Central memory CD8-positive, alpha-beta T cell (primary cell): ENCODE measurements at regions not wholly inside any gene's neighbourhood (a gene's known extent, or its start where the extent isn't known, plus 50 kb on each side); places are given as distances from the start of the nearest gene placed in this dataset.

Source experiments
- ATAC-seq: fragments of 150-1000 bp; cut with Tn5 transposase; replicated peaks from 2 replicates; pipeline ENCODE4 v1.10.0; 2022; ENCODE audit warnings: mild to moderate bottlenecking, moderate FRiP score, moderate number of reproducible peaks; ENCODE audit not compliant: poor library complexity, severe bottlenecking; ENCODE audit errors: extremely low read depth
- DNase-seq, 2 donors: peaks; one replicate each; pipeline ENCODE4 v3.0.0; 2021; ENCODE audit warnings: low spot score in 2 of 2
- H3K27ac Mint-ChIP-seq: one replicate; pipeline ENCODE4 v1.8.0; 2022; ENCODE audit warnings: low read depth, mild to moderate bottlenecking, moderate library complexity, mixed read lengths
- H3K27me3 Mint-ChIP-seq: one replicate; pipeline ENCODE4 v1.8.0; 2022; ENCODE audit warnings: mixed read lengths
- H3K36me3 Mint-ChIP-seq: one replicate; pipeline ENCODE4 v1.8.0; 2022; ENCODE audit warnings: mild to moderate bottlenecking, moderate library complexity, mixed read lengths; ENCODE audit not compliant: insufficient read depth
- H3K4me1 Mint-ChIP-seq: one replicate; pipeline ENCODE4 v1.8.0; 2022; ENCODE audit warnings: mixed read lengths
- H3K4me3 Mint-ChIP-seq: one replicate; pipeline ENCODE4 v1.8.0; 2022; ENCODE audit warnings: mild to moderate bottlenecking, moderate library complexity, mixed read lengths
- H3K9me3 Mint-ChIP-seq: one replicate; pipeline ENCODE4 v1.8.0; 2022; ENCODE audit warnings: mixed read lengths

DNA sequence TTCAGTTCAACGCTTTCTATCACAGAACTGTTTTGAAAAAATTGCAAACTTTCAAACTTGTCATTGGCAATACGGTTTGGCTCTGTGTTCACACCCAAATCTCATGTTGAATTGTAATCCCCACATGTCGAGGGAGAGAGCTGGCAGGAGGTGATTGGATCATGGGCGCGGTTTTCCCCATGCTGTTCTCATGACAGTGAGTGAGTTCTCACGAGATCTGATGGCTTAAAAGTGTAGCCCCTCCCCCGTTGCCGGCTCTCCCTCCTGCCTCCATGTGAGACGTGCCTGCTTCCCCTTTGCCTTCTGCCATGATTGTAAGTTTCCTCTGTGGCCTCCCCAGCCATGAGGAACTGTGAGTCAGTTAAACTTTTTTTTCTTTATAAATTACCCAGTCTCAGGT, 1144.0 kb downstream of the BRD1 start:
- Mint-ChIP-seq H3K27me3 (no peaks in the 10 kb centered on the region), H3K4me1 (no peaks in the 10 kb centered on the region), H3K27ac (no peak overlapping the region), H3K4me3 (no peak overlapping the region), H3K36me3 (peaks cover 2% of the 10 kb centered on the region), H3K9me3 (no peaks in the 10 kb centered on the region)
- ATAC-seq (no peak), DNase-seq (no peak)

- Mint-ChIP-seq H3K36me3 (peaks cover 2% of the 10 kb centered on the region), H3K4me1 (no peaks in the 10 kb centered on the region), H3K9me3 (no peaks in the 10 kb centered on the region), H3K27me3 (no peaks in the 10 kb centered on the region), H3K27ac (no peak overlapping the region), H3K4me3 (no peak overlapping the region)
- DNase-seq (no peak), ATAC-seq (no peak)
These were observed 1145.2 kb downstream of the BRD1 start for GRCh38 chr22:48682504-48682903.

DNA sequence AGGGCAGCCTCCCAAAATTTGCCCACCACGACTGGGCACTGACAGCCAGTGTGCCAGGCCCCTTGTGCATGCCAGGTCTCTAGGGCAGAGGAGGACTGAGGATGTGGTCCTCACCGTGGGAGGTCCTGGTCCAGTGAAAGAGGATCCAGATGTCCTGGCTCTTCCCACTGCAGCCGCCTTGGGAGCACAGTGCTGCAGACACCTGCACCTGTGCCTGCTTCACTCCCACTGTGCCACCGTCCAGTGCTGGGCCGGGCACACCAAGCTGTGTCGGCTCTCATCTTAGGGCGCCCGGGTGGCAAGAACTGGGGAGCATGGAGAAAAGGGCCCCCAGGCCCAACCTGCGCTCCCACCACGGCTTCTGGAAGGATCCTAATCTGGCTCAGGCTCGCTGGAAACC, 1147.1 kb downstream of the BRD1 start:
- Mint-ChIP-seq H3K4me1 (no peaks in the 10 kb centered on the region), H3K4me3 (no peak overlapping the region), H3K9me3 (no peaks in the 10 kb centered on the region), H3K36me3 (peaks cover 2% of the 10 kb centered on the region), H3K27me3 (no peaks in the 10 kb centered on the region), H3K27ac (no peak overlapping the region)
- ATAC-seq, result no peak
- DNase-seq, result no peak

DNA sequence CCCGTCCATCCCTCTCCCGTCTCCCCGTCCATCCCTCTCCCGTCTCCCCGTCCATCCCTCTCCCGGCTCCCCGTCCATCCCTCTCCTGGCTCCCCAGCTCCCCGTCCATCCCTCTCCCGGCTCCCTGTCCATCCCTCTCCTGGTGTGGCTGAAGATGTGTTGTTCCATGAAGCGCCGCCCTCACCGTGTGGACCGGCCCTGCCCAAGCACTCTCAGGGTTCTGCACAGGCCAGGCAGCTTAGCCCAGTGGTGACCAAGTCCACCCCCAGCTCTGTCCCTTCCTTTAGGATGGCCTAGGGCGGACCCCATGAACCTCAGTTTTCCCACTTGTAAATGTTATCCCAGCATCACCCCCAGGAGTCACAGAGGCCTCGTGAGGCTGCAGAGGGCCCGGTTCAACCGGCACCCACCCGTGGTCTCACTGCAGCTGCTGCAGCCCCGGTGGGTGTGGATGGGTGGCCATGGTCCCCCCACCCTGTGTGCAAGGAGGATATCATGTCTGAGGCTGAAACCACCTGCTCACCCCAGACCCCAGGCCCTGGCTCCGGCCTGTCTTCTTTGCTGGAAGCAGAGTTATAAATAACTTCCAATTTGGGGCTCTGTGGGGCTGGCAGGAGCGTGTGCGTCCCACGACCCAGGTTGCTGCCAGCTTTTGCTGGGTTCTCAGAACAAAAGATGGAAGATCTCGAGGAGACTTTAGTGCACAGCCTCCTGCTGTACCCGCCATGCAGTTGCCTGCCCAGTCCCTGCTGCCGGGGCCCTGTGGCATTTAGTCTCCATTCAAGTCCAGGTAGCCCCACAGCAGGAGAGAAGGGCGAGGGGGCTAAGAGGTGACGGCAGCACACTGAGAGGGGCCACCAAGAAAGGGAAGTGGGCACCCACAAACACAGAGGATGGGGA, 1147.8 kb downstream of the BRD1 start:
- DNase-seq (no peak), ATAC-seq (no peak)
- Mint-ChIP-seq H3K27ac (peak overlapping the region; percentile 51), H3K27me3 (no peaks in the 10 kb centered on the region), H3K9me3 (no peaks in the 10 kb centered on the region), H3K4me3 (no peak overlapping the region), H3K36me3 (no peaks in the 10 kb centered on the region), H3K4me1 (no peaks in the 10 kb centered on the region)

DNA sequence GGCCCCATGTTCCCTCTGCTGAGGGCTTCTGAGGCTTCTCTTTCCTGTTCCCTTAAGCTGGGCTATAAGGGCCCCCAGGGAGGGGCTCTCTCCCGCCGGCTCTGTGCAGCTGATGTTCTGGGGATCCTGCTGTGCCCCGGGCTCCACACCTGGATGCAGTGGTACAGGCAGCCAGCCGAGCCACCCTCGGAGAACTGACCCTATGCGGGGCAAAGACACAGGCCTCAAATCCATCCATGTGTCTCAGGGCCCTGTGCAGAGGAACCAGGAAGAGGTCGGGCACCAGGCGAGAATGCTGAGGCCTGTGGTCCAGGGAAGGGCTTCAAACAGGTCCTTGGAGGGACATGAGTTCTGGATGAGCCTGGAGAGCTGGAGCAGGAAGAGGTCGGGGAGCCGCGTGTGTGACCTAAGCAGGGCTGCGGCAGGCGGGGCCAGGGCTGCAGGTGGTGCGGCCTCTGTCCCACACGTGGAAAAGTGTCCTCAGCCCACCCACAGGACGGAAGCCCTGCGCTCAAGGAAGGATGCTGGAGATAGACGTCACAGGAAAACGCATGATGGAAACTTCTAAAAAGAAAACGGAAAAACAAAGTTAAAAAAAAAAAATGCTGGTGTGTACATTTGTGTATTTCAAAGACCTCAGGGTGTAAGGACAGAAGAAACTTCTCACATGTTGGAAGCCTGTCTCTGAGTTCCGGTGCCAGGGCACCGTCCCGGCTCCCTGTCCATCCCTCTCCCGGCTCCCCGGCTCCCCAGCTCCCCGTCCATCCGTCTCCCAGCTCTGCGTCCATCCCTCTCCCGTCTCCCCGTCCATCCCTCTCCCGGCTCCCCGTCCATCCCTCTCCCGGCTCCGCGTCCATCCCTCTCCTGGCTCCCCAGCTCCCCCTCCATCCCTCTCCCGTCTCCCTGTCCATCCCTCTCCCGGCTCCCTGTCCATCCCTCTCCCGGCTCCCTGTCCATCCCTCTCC, 1149.2 kb downstream of the BRD1 start:
- Mint-ChIP-seq H3K4me3 (no peak overlapping the region), H3K27ac (no peak overlapping the region), H3K9me3 (no peaks in the 10 kb centered on the region), H3K4me1 (no peaks in the 10 kb centered on the region), H3K36me3 (no peaks in the 10 kb centered on the region), H3K27me3 (no peaks in the 10 kb centered on the region)
- DNase-seq (no peak), ATAC-seq (no peak)

DNA sequence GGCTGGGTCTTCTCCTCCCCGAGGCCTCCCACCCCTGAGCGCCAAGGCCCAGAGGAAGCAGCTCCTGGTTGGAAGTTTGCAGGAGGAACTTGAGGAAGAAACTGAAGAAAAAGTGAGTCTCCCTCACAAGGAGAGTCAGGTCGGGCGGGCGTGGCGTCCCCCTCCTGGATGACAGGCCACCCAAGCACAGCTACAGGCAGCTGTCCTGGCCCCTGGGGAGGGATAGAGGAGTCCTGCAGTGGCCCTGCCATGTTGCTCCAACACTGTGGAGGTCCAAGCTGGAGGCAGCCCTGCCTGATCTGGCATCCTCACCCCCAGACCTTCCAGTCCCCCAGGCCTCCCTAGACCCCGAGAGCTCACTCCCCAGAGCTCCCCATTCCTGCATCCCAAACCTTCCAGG, 1150.1 kb downstream of the BRD1 start:
- DNase-seq (no peak), ATAC-seq (no peak)
- Mint-ChIP-seq H3K9me3 (no peaks in the 10 kb centered on the region), H3K27ac (no peak overlapping the region), H3K4me3 (no peak overlapping the region), H3K27me3 (no peaks in the 10 kb centered on the region), H3K4me1 (no peaks in the 10 kb centered on the region), H3K36me3 (no peaks in the 10 kb centered on the region)

DNA sequence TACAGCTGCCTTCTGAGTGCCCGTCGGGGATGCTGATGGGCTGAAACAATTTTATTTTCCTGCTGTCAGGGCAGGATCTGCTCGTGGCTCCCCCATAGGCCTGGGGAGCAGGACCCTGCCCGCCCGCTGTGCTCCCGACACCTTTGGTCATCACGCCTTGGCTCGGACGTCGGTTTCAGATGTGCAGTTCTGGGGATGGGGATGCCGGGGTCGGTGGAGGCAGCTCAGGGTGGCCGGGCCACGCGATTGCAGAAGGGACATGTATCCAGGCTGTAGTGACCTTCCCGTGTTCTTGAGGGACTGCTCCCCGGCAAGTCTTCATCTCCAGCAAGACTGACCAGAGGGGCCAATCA, 1150.5 kb downstream of the BRD1 start:
- DNase-seq (no peak), ATAC-seq (no peak)
- H3K4me1 Mint-ChIP-seq, result no peaks in the 10 kb centered on the region
- no peaks in the 10 kb centered on the region for H3K36me3 Mint-ChIP-seq
- no peaks in the 10 kb centered on the region for H3K9me3 Mint-ChIP-seq
- no peak overlapping the region for H3K27ac Mint-ChIP-seq
- no peaks in the 10 kb centered on the region for H3K27me3 Mint-ChIP-seq
- H3K4me3 Mint-ChIP-seq, result no peak overlapping the region

GRCh38 chr22:48676266-48677167, 1151.2 kb downstream of the BRD1 start:
- Mint-ChIP-seq H3K27ac (no peak overlapping the region), H3K4me1 (no peaks in the 10 kb centered on the region), H3K4me3 (no peak overlapping the region), H3K27me3 (no peaks in the 10 kb centered on the region), H3K9me3 (no peaks in the 10 kb centered on the region), H3K36me3 (no peaks in the 10 kb centered on the region)
- ATAC-seq (no peak), DNase-seq (no peak)

GRCh38 chr22:48675830-48676145, 1151.9 kb downstream of the BRD1 start:
- Mint-ChIP-seq H3K4me1 (no peaks in the 10 kb centered on the region), H3K36me3 (no peaks in the 10 kb centered on the region), H3K4me3 (no peak overlapping the region), H3K27ac (no peak overlapping the region), H3K27me3 (no peaks in the 10 kb centered on the region), H3K9me3 (no peaks in the 10 kb centered on the region)
- ATAC-seq (no peak), DNase-seq (no peak)

DNA sequence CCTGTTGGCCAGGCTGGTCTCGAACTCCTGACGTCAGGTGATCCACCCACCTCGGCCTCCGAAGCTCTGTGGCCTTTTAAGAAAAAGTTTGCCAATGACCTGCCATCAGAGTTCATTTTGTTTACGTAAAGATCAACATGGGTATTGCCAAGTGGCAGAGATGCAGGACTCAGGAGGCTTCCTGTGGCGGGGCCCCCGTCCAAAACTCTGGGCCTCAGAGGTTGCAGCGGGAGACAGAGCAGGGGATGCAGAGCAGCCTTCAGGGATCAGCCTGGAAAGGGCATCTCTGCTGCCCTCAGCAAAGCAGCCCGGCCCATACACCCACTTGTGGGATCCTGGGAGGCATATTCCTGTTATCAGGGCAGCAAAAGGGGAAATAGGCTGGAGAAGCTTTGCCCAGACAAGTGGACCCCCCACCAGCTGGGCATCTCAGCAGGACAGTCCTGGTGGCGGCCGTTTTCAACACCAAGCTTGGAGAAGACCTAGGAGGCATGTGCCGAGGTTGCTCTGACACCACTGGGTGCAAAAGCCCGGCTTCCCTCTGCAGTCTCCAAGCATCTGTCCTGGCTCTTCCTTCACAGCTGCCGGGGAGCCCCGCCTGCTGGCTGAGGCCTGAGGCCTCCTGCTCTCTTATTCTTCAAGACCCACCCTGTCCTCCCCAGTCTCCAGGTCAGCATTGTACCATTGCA, 1152.4 kb downstream of the BRD1 start:
- Mint-ChIP-seq H3K4me3 (no peak overlapping the region), H3K9me3 (no peaks in the 10 kb centered on the region), H3K36me3 (no peaks in the 10 kb centered on the region), H3K4me1 (no peaks in the 10 kb centered on the region), H3K27me3 (no peaks in the 10 kb centered on the region), H3K27ac (no peak overlapping the region)
- DNase-seq, result no peak
- ATAC-seq, result no peak

- no peaks in the 10 kb centered on the region for H3K4me1 Mint-ChIP-seq
- H3K9me3 Mint-ChIP-seq, result no peaks in the 10 kb centered on the region
- H3K4me3 Mint-ChIP-seq, result no peak overlapping the region
- DNase-seq, result no peak
- ATAC-seq, result no peak
- H3K36me3 Mint-ChIP-seq, result no peaks in the 10 kb centered on the region
- no peak overlapping the region for H3K27ac Mint-ChIP-seq
- H3K27me3 Mint-ChIP-seq, result no peaks in the 10 kb centered on the region
These were observed 1153.7 kb downstream of the BRD1 start for GRCh38 chr22:48673806-48674500.
